Ureter (tissue), 1 donor: ENCODE measurements at regions not wholly inside any gene's neighbourhood (a gene's known extent, or its start where the extent isn't known, plus 50 kb on each side); places are given as distances from the start of the nearest gene placed in this dataset.

ENCODE experiments used
- DNase-seq: peaks from one replicate; pipeline ENCODE4 v3.0.0-alpha.2; 2020; ENCODE audit warnings: low spot score
- donor health status: DM: yes; HTN: yes; CAD: no.

DNA sequence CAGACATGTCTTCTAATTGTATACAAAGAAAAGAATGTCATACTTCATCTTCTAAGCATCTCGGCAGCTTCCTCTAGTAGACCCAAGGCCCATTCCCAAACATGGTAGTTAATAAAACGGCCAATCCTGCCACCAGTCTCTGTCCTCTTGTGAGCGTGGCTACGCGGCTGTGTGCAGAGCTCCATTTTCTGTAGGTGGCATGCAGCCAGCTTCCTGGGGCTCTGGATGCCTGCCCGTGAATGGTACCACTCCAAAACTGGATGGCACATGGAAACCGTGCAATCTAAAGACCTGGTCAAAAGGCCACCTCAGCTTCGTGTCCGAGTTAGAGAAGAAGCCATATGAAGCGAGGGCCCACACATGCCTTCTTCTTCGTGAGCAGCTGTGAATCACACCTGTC is 110.7 kb downstream of the SIPA1L2 start:
- no peak for DNase-seq

DNA sequence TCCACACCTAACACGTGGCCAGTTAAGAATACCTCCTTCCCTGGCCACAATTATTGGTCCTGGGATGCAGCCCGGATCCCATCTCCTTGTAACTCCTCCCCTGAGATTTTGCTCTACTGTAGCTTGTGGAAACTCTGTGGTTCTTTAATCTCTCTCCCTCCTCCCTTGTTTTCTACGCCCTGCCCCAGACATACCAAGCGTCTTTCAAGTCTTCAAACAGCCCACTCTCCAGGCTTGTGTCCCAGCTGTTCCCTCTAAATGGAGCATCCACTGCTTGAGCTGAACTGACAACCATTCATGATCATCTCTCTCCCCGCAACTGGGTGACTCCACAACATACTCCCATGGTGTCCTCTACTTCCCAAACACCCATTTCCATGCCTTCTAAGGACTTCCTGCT is 111.6 kb downstream of the SIPA1L2 start:
- no peak for DNase-seq

DNA sequence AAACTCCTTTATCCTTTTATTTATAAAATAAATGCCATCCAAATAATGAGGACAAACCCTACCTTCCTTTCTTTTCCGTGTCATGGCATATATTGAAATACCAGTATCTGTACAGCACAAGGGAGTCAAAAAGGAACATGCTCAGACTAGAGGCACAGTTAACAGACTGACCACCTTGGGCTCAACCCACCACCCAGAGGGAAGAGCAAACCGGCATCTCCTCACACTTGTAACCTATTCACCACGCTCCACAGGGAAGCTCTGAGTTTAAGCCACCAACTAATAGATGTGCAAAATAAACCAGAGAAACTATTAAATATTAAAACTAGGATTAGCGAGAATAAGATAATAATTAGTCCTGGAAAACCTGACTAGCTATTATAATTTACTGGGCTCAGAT is 112.7 kb downstream of the SIPA1L2 start:
- no peak for DNase-seq

GRCh38 chr1:232515706-232516105 is 114.2 kb downstream of the SIPA1L2 start:
- no peak for DNase-seq

GRCh38 chr1:232512712-232513111 is 117.2 kb downstream of the SIPA1L2 start:
- no peak for DNase-seq

DNA sequence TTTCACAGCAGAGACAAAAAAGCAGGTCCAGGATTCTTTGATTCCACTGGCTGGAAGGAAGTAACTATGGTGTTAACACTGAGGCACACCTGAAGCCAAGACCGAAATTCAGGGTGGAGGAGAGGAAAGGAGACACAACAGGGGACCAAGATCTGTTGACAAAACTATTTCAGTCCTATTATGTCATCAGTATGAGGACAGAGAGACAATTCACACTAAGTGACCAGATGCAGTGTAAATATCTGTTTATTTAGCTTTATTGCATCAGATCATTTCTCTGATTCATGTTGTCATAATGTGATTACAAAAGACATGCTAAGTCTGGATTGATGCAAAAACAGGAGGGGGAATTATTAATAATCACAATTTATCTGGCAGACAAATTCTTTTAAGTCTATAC is 118.8 kb downstream of the SIPA1L2 start:
- no peak for DNase-seq

- no peak for DNase-seq
Measured at GRCh38 chr1:232510367-232511110, 119.4 kb downstream of the SIPA1L2 start.

DNA sequence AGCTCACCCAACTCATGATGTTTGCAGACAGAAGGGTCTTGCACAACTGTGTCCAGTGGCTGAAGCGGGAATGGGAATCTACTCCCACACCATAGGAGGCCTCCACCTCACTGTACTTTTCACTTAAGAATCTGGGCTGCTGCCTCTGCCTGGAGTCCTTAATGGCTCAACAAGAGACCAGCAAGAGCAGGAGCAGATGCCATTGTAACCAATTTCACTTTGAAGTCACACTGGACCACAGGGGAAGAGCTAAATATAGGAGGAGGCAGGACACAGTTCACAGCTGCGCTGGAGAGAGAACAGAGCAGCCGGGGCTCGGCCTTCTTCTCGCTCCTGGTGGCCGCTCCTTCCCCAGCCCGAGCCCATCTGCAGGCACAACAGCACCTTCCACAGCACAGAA is 120.4 kb downstream of the SIPA1L2 start:
- DNase-seq, result no peak

GRCh38 chr1:232508130-232508701 is 121.7 kb downstream of the SIPA1L2 start:
- no peak for DNase-seq

GRCh38 chr1:232507571-232507970 is 122.4 kb downstream of the SIPA1L2 start:
- no peak for DNase-seq

DNA sequence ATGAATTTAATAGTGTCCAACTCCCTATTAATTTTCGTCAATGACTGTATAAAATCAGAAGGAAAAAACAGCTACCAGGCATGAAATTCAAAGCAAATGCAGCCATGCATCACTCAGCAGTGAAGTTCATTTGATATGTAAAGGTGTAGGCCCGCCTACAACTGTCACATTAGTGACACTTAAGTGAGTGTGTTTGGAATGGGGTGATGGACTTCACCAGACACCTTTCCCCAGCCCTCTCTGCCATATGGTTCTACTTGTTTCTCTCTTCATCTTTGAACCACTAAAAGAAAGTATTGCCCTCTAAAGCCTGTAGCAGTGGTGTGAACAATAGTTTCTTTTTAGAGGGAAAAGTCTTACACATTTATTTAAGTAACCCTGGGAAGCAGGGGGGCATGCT is 124.0 kb downstream of the SIPA1L2 start:
- no peak for DNase-seq

GRCh38 chr1:232504651-232505050 is 125.3 kb downstream of the SIPA1L2 start:
- no peak for DNase-seq

DNA sequence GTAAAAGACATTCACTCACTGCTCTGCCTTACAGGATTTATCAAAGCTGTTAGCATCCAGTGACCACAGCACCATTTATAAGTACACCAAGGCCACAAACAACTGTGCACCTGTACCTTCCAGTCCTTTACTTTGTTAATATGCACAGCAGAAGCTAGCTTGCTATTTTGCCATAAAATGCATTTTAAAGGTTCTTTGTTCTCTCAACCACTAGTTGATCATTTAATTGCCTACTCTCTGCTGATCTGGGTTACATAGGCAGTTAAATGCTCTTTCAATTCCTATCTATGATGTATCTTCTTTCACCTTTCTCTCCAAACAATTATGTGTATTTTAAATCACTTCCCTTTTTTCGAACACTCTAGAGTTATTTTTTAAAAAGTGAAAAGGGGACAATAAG is 126.4 kb downstream of the SIPA1L2 start:
- DNase-seq, result no peak

DNA sequence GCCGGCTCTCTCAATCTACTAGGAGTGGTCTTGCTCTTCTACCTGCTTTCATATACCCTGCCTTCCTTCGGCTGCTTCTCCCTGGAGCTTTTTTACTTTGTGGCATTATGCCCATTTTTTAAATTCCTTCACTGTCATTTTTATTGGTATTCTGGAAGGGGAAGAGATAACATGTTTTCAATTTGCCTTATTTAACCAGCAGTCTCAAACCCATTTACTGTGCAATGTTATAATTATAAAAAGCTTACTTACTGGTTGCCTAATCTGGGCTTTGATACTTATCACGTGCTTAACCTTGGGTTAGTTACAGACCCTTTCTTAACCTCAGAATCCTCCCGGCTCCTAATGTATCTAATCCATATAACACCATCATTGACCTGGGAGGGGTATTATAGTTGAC is 128.1 kb downstream of the SIPA1L2 start:
- DNase-seq, result no peak

DNA sequence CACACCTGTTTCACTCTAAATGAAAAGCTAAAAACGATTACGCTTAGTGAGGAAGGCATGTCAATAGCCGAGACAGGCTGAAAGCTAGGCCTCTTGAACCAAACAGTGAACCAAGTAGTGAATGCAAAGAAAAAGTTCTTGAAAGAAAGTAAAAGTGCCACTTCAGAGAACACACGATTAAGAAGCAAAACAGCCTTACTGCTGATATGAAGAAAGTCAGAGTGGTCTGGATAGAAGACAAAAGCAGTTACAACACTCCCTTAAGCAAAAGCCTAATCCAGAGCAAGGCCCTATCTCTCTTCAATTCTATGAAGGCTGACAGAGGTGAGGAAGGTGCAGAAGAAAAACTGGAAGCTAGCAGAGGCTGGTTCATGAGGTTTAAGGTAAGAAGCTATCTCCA is 130.7 kb downstream of the SIPA1L2 start:
- DNase-seq, result no peak

DNA sequence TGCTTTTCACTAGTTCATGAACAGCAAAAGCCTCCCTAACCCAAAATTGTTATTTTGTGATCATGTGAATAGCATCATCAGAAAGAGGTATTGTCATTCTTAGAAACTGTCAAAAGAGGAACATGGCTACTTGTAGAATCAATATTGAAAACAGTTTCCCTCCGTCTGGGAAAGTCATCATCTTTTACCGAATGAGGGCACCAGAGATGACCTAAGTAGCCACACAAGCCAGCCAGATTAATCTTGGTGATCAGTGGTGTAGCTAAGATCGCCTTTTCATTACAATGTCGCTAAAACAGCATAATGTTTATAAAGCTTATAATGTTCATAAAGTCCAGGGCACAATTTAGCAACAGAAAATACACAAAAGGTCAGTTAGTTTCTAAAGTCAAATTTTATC is 136.1 kb downstream of the SIPA1L2 start:
- no peak for DNase-seq

DNA sequence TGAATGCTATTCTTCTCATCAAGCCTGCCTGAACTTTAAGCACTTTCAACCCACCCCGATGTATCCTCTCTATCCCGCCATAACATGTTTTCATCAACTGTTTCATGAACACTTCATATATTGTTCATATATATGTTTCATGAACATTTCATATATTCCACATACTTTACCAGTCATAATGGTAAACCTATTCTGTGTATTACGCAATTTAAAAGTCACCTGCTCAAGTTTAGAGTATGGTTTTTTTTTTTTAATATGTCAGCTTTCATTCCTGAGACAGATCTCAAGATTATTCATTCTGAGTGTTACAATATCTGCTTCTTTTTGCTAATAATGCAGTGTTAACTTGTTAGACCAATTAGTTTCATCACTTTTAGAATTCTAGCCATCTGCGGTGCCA is 140.7 kb downstream of the SIPA1L2 start:
- no peak for DNase-seq

GRCh38 chr1:232487236-232487635 is 142.7 kb downstream of the SIPA1L2 start:
- DNase-seq, result no peak

DNA sequence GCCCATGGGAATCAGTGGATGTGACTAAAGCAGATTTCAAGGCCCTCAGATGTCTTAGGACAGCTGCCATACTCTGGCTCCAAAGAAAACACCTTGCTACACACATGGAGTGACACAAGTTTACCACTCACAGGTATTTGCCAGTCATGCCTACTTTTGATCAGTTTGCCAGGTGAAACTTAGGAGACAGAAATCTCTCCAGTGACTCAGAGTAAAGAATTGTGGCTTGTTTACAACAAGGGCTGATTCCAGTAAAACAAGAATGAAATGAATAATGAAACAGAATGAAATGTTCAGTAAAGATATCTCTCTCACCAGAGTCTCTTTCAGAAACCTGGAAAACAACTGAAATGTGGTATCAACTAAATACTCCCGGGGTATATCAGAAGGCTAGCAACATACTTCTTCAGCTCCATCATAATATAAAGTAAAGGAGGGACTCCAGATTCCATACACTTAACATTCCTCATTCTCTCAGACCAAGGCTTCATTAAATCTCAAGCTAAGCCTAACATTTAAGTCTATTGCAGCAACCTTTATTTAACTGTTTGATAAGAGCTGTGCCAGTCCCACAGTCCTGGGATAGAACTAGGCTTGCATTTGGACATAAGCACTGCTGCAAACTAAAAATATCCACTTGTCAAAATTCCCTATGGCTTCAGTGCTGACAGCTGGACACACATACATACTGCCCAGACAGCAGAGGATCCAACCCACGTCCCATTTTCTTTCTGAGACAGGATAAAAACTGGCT is 143.3 kb downstream of the SIPA1L2 start:
- DNase-seq, result no peak

- no peak for DNase-seq
Measured at GRCh38 chr1:232486006-232486405, 143.9 kb downstream of the SIPA1L2 start.

DNA sequence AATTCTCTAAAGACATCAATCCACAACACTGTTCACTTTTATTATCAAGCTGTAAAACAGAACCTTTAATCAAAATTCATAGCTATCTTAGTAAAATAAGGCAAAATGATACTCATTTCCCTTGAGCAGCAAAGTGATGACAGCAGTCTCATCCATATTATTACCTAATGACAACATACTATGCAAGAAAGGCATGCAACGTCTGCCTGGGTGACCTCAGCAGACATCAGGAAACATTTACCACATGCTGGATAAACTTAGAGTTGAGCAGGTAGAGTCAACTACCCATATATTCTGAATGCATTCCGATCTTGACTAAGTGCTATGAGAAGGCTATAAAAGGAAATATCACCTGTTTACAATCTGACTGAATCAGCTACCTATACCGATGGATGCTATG is 145.1 kb downstream of the SIPA1L2 start:
- no peak for DNase-seq

DNA sequence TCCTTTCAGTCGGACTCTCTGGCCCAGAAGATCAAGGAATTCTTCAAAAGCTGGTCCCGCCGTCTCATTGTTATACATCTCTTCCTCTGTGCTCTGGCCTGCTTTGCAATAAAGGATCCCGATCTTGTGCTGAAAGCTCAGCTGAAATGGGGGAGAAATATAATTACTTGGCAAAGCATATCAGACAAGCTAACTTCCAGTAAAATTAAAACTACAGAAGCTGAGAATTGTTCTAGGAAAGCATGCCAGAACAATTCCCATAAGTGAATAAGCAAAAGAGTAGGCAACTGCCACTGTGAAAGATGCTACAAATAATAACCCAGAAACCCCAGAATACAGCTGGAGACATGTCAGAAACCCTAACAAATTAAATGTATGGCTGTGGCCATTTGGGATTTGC is 146.1 kb downstream of the SIPA1L2 start:
- DNase-seq, result no peak

- DNase-seq, result no peak
Measured at GRCh38 chr1:232481091-232481490, 148.8 kb downstream of the SIPA1L2 start.
